ENCODE measurements at regions not wholly inside any gene's neighbourhood (a gene's known extent, or its start where the extent isn't known, plus 50 kb on each side); places are given as distances from the start of the nearest gene placed in this dataset.

DNA sequence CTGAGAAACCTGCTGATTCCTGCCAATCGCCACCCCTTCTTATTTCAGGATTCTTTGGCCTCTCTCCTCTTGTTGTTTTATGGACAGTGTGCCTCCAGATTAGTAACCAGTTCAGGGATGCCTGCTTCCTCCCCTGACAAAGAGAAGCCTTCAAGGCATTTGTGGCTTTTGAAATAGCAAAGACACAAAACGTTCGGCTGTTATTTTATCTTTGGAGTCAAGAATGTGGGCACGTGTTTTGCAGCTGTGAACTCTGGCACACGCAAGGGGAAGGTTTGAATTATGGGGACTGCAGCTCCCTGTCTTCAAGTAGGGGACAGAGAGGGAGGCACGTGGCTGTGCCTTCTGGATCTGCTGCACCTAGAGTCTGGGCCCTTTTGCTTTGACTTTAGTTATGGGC is 157.9 kb upstream of the GRB10 start (continued):
- TF ChIP-seq SRF (IDR thresholded peaks at IDR 0.05; ENCODE audit: low read depth) (no peak), EGR1 (IDR thresholded peaks at IDR 0.05; ENCODE audit: low read depth) (no peak), ZNF274 (IDR thresholded peaks at IDR 0.05; ENCODE audit: low read depth, low read length) (no peak), RAD21 (IDR thresholded peaks at IDR 0.05; ENCODE audit: low read depth) (no peak), EZH2 (IDR thresholded peaks at IDR 0.05) (no peak), ZBTB33 (IDR thresholded peaks at IDR 0.05; ENCODE audit: extremely low read depth, insufficient replicate concordance, low read length) (no peak)

GRCh38 chr7:50939021-50939420 is 156.3 kb upstream of the GRB10 start:
- intact Hi-C loops (cut with micrococcal nuclease), result no loop called here
- H3K36me3 ChIP-seq (ENCODE audit: control insufficient read depth in 1 of 2, insufficient read depth in 2 of 2, low read length in 2 of 2), result no peaks in the 10 kb centered on the region
- no peaks in the 10 kb centered on the region for H4K20me1 ChIP-seq (ENCODE audit: insufficient read depth)
- no peak for DNase-seq (ENCODE audit: low read depth, low spot score)
- TF ChIP-seq ELF1 (IDR thresholded peaks at IDR 0.05; ENCODE audit: borderline replicate concordance, low read depth) (no peak), RAD21 (IDR thresholded peaks at IDR 0.05; ENCODE audit: low read depth) (no peak), ATF3 (IDR thresholded peaks at IDR 0.05) (no peak)
- H3K9me3 ChIP-seq (ENCODE audit: control insufficient read depth in 1 of 2, insufficient read depth in 1 of 2, low read depth in 1 of 2, low read length in 2 of 2), result no peaks in the 10 kb centered on the region; a peak in 1 of 4 replicates
- no peak overlapping the region for H3K27ac ChIP-seq (ENCODE audit: low read depth, low read length)
- ChIA-PET CTCF (no interaction called here), POLR2A (no interaction called here), RAD21 (ENCODE audit: low non-redundant PET in 1 of 2, low total read pairs in 2 of 2, uncharacterized antibody in 2 of 2, unreplicated experiment in 2 of 2) (no interaction called here)
- no TSS peak for BruUV-seq (replicated peaks)
- H2AFZ ChIP-seq (ENCODE audit: low read depth, low read length, poor library complexity, severe bottlenecking), result no peak overlapping the region
- H3K4me3 ChIP-seq (replicated peaks in 1 of 2; ENCODE audit: low read depth in 1 of 2, low read length in 2 of 2), result no peak overlapping the region
- H3K79me2 ChIP-seq (ENCODE audit: insufficient read depth, low read length), result no peaks in the 10 kb centered on the region
- no peaks in the 10 kb centered on the region for H3K9me2 ChIP-seq (ENCODE audit: insufficient read depth)
- H3K27me3 ChIP-seq (ENCODE audit: insufficient read depth, low read length), result no peaks in the 10 kb centered on the region
- no peak overlapping the region for H3K9ac ChIP-seq (ENCODE audit: low read length)
- ATAC-seq, result no peak
- H3K4me1 ChIP-seq (ENCODE audit: control insufficient read depth in 1 of 2, insufficient read depth in 2 of 2, low read length in 2 of 2), result no peaks in the 10 kb centered on the region
- H3K4me2 ChIP-seq (ENCODE audit: low read length), result no peak overlapping the region
